Activated naive CD8-positive, alpha-beta T cell treated with anti-CD3 and anti-CD28 coated beads for 36 hours (primary cell): ENCODE measurements at regions not wholly inside any gene's neighbourhood (a gene's known extent, or its start where the extent isn't known, plus 50 kb on each side); places are given as distances from the start of the nearest gene placed in this dataset.

Source experiments
- DNase-seq: peaks from one replicate; pipeline ENCODE4 v3.0.0; 2021
- H3K27ac Mint-ChIP-seq: one replicate; pipeline ENCODE4 v1.8.0; 2022; ENCODE audit warnings: mild to moderate bottlenecking, moderate library complexity, mixed read lengths
- H3K27me3 Mint-ChIP-seq: one replicate; pipeline ENCODE4 v1.8.0; 2022; ENCODE audit warnings: mild to moderate bottlenecking, mixed read lengths
- H3K36me3 Mint-ChIP-seq: one replicate; pipeline ENCODE4 v1.8.0; 2021; ENCODE audit warnings: mild to moderate bottlenecking, mixed read lengths
- H3K4me1 Mint-ChIP-seq: one replicate; pipeline ENCODE4 v1.8.0; 2021; ENCODE audit warnings: mixed read lengths
- H3K4me3 Mint-ChIP-seq: one replicate; pipeline ENCODE4 v1.8.0; 2022; ENCODE audit warnings: mild to moderate bottlenecking, moderate library complexity, mixed read lengths
- H3K9me3 Mint-ChIP-seq: one replicate; pipeline ENCODE4 v1.8.0; 2022; ENCODE audit warnings: mixed read lengths

- Mint-ChIP-seq H3K36me3 (no peaks in the 10 kb centered on the region), H3K27me3 (peaks cover 53% of the 10 kb centered on the region), H3K9me3 (no peaks in the 10 kb centered on the region), H3K27ac (no peak overlapping the region), H3K4me3 (no peak overlapping the region), H3K4me1 (no peaks in the 10 kb centered on the region)
- DNase-seq = no peak
Observed at GRCh38 chr9:36779582-36779981, 206.9 kb downstream of the MELK start.

GRCh38 chr9:36780186-36780585 lies 207.5 kb downstream of the MELK start:
- DNase-seq = no peak
- H3K4me1 Mint-ChIP-seq = no peaks in the 10 kb centered on the region
- no peaks in the 10 kb centered on the region for H3K36me3 Mint-ChIP-seq
- H3K9me3 Mint-ChIP-seq = no peaks in the 10 kb centered on the region
- H3K4me3 Mint-ChIP-seq = no peak overlapping the region
- no peak overlapping the region for H3K27ac Mint-ChIP-seq
- H3K27me3 Mint-ChIP-seq = peaks cover 50% of the 10 kb centered on the region

- peaks cover 45% of the 10 kb centered on the region for H3K27me3 Mint-ChIP-seq
- H3K27ac Mint-ChIP-seq = no peak overlapping the region
- H3K4me3 Mint-ChIP-seq = no peak overlapping the region
- no peaks in the 10 kb centered on the region for H3K36me3 Mint-ChIP-seq
- DNase-seq = no peak
- H3K9me3 Mint-ChIP-seq = no peaks in the 10 kb centered on the region
- no peaks in the 10 kb centered on the region for H3K4me1 Mint-ChIP-seq
Observed at GRCh38 chr9:36781533-36781932, 208.8 kb downstream of the MELK start.
